Gastrocnemius medialis (tissue), 4 donors: ENCODE measurements at regions not wholly inside any gene's neighbourhood (a gene's known extent, or its start where the extent isn't known, plus 50 kb on each side); places are given as distances from the start of the nearest gene placed in this dataset.

Source experiments
- ATAC-seq, 2 donors: fragments of 150-250 bp; one replicate each; pipeline ENCODE4 v1.9.1; 2016
- DNase-seq, 2 donors: peaks; one replicate each; pipeline ENCODE4 v3.0.0-alpha.2; 2019
- H3K27ac ChIP-seq, 4 donors: fragments of 200-600 bp; sonication (generic); 1 replicate in 1 of 4; 2 replicates in 3 of 4; pipeline ENCODE4 v1.5.1; 2016 to 2018; ENCODE audit warnings: mild to moderate bottlenecking in 2 of 4, moderate library complexity in 1 of 4
- H3K27me3 ChIP-seq, 3 donors: fragments of 200-600 bp; sonication (generic) in 2 of 3; 1 replicate in 1 of 3; 2 replicates in 2 of 3; pipeline versions ENCODE4 v1.5.1 to v1.6.0; 2016 to 2019; ENCODE audit warnings: mild to moderate bottlenecking in 1 of 3, moderate library complexity in 1 of 3
- H3K36me3 ChIP-seq, 2 donors: fragments of 200-600 bp; sonication (generic) in 1 of 2; one replicate each; pipeline ENCODE4 v1.5.1; 2017 to 2018
- H3K4me1 ChIP-seq, 2 donors: fragments of 200-600 bp; sonication (generic) in 1 of 2; one replicate each; pipeline ENCODE4 v1.5.1; 2016 to 2017; ENCODE audit warnings: mild to moderate bottlenecking in 2 of 2
- H3K4me3 ChIP-seq, 4 donors: fragments of 200-600 bp; sonication (generic) in 3 of 4; 1 replicate in 1 of 4; 2 replicates in 3 of 4; pipeline ENCODE4 v1.5.1; 2016 to 2019; ENCODE audit warnings: mild to moderate bottlenecking in 2 of 4
- H3K9me3 ChIP-seq, 3 donors: fragments of 200-600 bp; sonication (generic) in 2 of 3; 1 replicate in 1 of 3; 2 replicates in 2 of 3; pipeline ENCODE4 v1.5.1; 2016 to 2019
- CTCF ChIP-seq, 5 experiments: fragments of 450-650 bp in 3 of 5; fragments of 200-600 bp in 2 of 5; sonication (generic) in 2 of 5; IDR thresholded peaks in 4 of 5; conservative IDR thresholded peaks in 1 of 5; 1 replicate in 4 of 5; 2 replicates in 1 of 5; pipeline ENCODE4 v1.5.1; 2016 to 2019; ENCODE audit warnings: antibody characterized with exemption in 5 of 5, mild to moderate bottlenecking in 3 of 5, moderate library complexity in 3 of 5
- POLR2A ChIP-seq, 2 donors: fragments of 450-650 bp; IDR thresholded peaks; one replicate each; pipeline ENCODE4 v1.6.1; 2017; ENCODE audit warnings: antibody characterized with exemption in 2 of 2, mild to moderate bottlenecking in 2 of 2, moderate library complexity in 2 of 2
- in situ Hi-C, 4 donors: fragments of 200-750 bp; cut with MboI; loops; one replicate each; pipeline versions ENCODE4 v1.15.0 to v1.8.0; 2017; ENCODE audit warnings: low sequenced_read_pairs in 4 of 4
- intact Hi-C: fragments of 100-400 bp; cut with DNase I; formaldehyde crosslinking; loops from one replicate; pipeline ENCODE4 v1.15.1; 2023; ENCODE audit warnings: low total_unique reads

DNA sequence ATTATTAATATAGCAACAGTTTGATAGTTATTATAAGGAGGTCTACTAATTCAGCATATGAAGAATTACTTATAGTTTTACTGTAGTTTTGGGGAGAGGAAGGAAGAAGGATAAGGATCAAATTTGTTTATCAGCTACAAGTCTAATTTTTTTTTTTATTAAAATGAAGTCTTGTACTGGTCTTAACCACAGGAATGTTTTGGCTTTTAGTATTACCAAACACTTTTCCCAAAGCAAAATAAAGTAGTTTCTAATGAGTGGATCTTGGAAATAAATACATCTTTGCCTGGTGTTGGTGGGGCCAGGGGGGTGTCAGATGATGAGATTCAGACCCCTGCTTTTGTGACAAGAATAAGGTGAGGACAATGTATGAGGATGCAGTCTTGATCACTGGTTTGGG lies 57.2 kb upstream of the ZDHHC17 start:
- no peaks in the 10 kb centered on the region for H3K27me3 ChIP-seq
- intact Hi-C loops = no loop called here
- no peaks in the 10 kb centered on the region for H3K36me3 ChIP-seq
- no peaks in the 10 kb centered on the region for H3K9me3 ChIP-seq
- in situ Hi-C loops = no loop called here
- no peak overlapping the region for H3K27ac ChIP-seq
- DNase-seq = no peak
- TF ChIP-seq POLR2A (IDR thresholded peaks at IDR 0.05) (no peak), CTCF (IDR thresholded peaks at IDR 0.05 in 4 of 5, conservative IDR thresholded peaks at IDR 0.05 in 1 of 5) (no peak)
- no peak for ATAC-seq
- H3K4me3 ChIP-seq = no peak overlapping the region
- no peaks in the 10 kb centered on the region for H3K4me1 ChIP-seq

DNA sequence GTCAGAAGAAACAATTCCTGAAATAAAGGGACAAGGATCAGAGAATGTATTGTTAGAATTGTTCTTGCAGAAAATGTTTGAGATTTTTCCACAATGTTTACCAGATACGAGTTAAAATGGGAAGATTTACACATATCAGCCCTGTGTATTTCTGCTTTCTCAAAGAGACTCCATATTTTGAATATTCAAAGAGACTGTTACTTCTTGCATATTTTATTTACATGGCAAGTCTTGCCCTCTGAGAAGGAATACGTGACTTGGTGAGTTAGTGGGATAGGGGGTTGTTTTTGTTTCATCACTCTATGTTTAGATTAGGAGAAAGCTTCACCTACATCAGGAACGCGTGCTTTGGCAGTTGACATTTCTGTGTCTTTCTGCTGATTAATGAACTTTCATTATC lies 56.1 kb upstream of the ZDHHC17 start:
- intact Hi-C loops = no loop called here
- no peak overlapping the region for H3K27ac ChIP-seq
- no peak for TF ChIP-seq POLR2A (IDR thresholded peaks at IDR 0.05)
- TF ChIP-seq CTCF (IDR thresholded peaks at IDR 0.05 in 4 of 5, conservative IDR thresholded peaks at IDR 0.05 in 1 of 5) = no peak
- no peaks in the 10 kb centered on the region for H3K4me1 ChIP-seq
- H3K36me3 ChIP-seq = no peaks in the 10 kb centered on the region
- H3K27me3 ChIP-seq = no peaks in the 10 kb centered on the region
- no peak for DNase-seq
- no peaks in the 10 kb centered on the region for H3K9me3 ChIP-seq
- in situ Hi-C loops = no loop called here
- H3K4me3 ChIP-seq = no peak overlapping the region
- ATAC-seq = no peak

DNA sequence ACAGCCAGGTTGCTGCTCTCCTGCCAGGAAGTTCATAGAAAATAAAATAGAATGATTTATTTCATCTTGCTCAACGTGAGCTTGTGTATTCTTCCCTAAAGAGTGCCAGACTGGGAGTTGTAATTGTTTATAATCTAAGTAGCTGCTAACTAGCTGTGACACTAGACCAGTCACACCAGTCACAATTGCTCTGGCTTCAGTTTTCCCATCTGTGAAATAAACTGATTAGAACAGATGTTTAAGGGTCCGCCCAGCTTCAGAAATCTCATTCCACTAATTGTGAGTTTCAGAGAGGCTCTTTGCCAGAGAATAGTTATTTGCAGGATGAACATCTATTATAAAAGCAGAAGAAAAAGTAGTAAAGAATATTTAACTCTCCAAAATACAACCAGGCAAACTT lies 55.6 kb upstream of the ZDHHC17 start:
- ATAC-seq (no peak), DNase-seq (no peak)
- H3K9me3 ChIP-seq = no peaks in the 10 kb centered on the region
- intact Hi-C loops = no loop called here
- TF ChIP-seq POLR2A (IDR thresholded peaks at IDR 0.05) (no peak), CTCF (IDR thresholded peaks at IDR 0.05 in 4 of 5, conservative IDR thresholded peaks at IDR 0.05 in 1 of 5) (no peak)
- H3K27me3 ChIP-seq = no peaks in the 10 kb centered on the region
- no peaks in the 10 kb centered on the region for H3K4me1 ChIP-seq
- no peaks in the 10 kb centered on the region for H3K36me3 ChIP-seq
- no peak overlapping the region for H3K27ac ChIP-seq
- H3K4me3 ChIP-seq = no peak overlapping the region
- in situ Hi-C loops = no loop called here

- Histone ChIP-seq H3K4me1 (no peaks in the 10 kb centered on the region), H3K9me3 (no peaks in the 10 kb centered on the region), H3K27me3 (no peaks in the 10 kb centered on the region), H3K4me3 (no peak overlapping the region), H3K27ac (no peak overlapping the region), H3K36me3 (no peaks in the 10 kb centered on the region)
- in situ Hi-C loops (no loop called here), intact Hi-C loops (no loop called here)
- no peak for DNase-seq
- no peak for TF ChIP-seq CTCF (IDR thresholded peaks at IDR 0.05 in 4 of 5, conservative IDR thresholded peaks at IDR 0.05 in 1 of 5)
- no peak for TF ChIP-seq POLR2A (IDR thresholded peaks at IDR 0.05)
- no peak for ATAC-seq
Measured at GRCh38 chr12:76711241-76711640, 52.7 kb upstream of the ZDHHC17 start.

GRCh38 chr12:76713130-76713529 lies 50.8 kb upstream of the ZDHHC17 start:
- in situ Hi-C loops = no loop called here

More at GRCh38 chr12:76713130-76713529, 50.8 kb upstream of the ZDHHC17 start:
- ATAC-seq = no peak
- no peaks in the 10 kb centered on the region for H3K4me1 ChIP-seq
- no peaks in the 10 kb centered on the region for H3K27me3 ChIP-seq
- TF ChIP-seq POLR2A (IDR thresholded peaks at IDR 0.05) = no peak
- no peak for TF ChIP-seq CTCF (IDR thresholded peaks at IDR 0.05 in 4 of 5, conservative IDR thresholded peaks at IDR 0.05 in 1 of 5)
- no peak for DNase-seq
- H3K4me3 ChIP-seq = no peak overlapping the region
- H3K27ac ChIP-seq = no peak overlapping the region
- no peaks in the 10 kb centered on the region for H3K36me3 ChIP-seq
- intact Hi-C loops = no loop called here
- no peaks in the 10 kb centered on the region for H3K9me3 ChIP-seq
